ENCODE measurements at regions not wholly inside any gene's neighbourhood (a gene's known extent, or its start where the extent isn't known, plus 50 kb on each side); places are given as distances from the start of the nearest gene placed in this dataset.

DNA sequence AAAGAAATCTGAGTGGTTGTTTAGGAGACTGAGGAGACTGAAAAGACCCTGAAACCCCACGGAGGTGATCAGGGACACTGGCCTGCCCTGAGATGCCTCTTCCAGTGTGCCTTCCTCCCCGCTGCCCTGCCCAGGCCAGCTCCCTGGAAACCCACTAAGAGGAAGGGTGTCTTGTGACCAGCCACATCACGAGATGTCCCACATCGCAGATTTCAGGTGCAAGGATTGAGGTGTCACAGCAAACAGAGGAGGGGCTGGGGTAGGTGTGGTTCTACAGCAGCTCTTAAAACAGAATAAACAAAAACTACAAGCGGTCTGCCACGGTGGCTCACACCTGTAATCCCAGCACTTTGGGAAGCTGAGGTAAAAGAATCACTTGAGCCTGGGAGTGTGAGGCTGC, 184.3 kb upstream of the C14orf180 start:
- TF ChIP-seq, protein P1, sequence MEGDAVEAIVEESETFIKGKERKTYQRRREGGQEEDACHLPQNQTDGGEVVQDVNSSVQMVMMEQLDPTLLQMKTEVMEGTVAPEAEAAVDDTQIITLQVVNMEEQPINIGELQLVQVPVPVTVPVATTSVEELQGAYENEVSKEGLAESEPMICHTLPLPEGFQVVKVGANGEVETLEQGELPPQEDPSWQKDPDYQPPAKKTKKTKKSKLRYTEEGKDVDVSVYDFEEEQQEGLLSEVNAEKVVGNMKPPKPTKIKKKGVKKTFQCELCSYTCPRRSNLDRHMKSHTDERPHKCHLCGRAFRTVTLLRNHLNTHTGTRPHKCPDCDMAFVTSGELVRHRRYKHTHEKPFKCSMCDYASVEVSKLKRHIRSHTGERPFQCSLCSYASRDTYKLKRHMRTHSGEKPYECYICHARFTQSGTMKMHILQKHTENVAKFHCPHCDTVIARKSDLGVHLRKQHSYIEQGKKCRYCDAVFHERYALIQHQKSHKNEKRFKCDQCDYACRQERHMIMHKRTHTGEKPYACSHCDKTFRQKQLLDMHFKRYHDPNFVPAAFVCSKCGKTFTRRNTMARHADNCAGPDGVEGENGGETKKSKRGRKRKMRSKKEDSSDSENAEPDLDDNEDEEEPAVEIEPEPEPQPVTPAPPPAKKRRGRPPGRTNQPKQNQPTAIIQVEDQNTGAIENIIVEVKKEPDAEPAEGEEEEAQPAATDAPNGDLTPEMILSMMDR (IDR thresholded peaks at IDR 0.05), result no peak
- H3K27ac ChIP-seq, result no peak overlapping the region
- intact Hi-C loops (cut with DNase I), result loop anchor here in 1 of 10 donors (2.0 to 10.0 kb wide), 2 partner anchors 42 to 260 kb away; partner anchors contain the start of gene KIF26A
- no peak overlapping the region for H3K4me3 ChIP-seq
- no peaks in the 10 kb centered on the region for H3K36me3 ChIP-seq
- peaks cover 0 to 21% (median 7%) of the 10 kb centered on the region in 11 donors for H3K9me3 ChIP-seq
- DNase-seq (no peak), ATAC-seq (no peak)
- H3K4me1 ChIP-seq, result peaks cover 13 to 44% (median 26%) of the 10 kb centered on the region in 9 donors
- WGBS, 2 donors, result 78 to 79% methylated on average over 6 of the region's 6 CpGs
- peaks cover 0 to 5% (median 0%) of the 10 kb centered on the region in 7 donors for H3K27me3 ChIP-seq

DNA sequence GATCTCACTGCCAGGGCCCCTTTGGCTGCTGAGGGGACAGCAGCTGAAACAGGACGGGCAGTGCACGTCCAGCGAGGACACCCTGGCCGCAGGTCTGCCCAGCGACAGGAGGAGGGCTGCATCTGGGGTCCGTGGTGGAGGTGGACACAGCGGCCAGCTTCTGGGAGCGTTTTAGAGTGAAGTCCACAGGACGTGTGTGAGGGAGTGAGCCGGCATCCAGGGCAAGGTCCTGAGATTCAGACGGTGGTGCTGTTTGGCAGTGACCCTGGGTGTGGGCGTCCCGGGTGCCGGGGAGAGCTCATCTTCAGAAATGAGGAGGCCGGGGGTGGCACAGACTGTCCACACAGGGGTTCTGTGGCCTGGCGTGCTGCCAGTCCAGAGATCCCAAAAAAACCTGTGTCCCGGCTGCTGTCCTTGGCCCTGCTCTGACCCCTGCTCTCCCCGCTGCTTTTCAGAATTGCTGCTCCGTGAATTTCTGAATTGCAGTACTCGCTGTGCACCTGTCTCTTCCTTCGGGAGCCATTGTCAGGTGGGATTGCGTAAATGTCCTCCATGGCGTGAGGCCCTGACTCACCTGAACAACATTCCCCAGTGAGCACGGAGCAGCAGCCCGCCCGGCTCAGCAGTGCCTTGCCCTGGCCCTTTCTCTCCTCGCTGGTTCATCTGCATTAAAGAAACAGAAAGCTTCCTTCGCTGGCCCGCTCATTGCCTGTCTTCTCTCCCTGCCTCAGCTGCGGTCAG, 183.5 kb upstream of the C14orf180 start:
- Histone ChIP-seq H3K9me3 (peaks cover 0 to 21% (median 7%) of the 10 kb centered on the region in 11 donors), H3K4me1 (peaks cover 13 to 44% (median 26%) of the 10 kb centered on the region in 9 donors), H3K27ac (no peak overlapping the region), H3K4me3 (no peak overlapping the region), H3K36me3 (no peaks in the 10 kb centered on the region), H3K27me3 (peaks cover 0 to 5% (median 0%) of the 10 kb centered on the region in 7 donors)
- WGBS, 2 donors, result 79% methylated on average over 29 to 30 of the region's 30 CpGs
- TF ChIP-seq, protein P1 (IDR thresholded peaks at IDR 0.05), result no peak
- intact Hi-C loops (cut with DNase I), result loop anchor here in 1 of 10 donors (2.0 to 10.0 kb wide), 2 partner anchors 41 to 261 kb away; partner anchors contain the start of gene KIF26A
- ATAC-seq (no peak), DNase-seq (no peak)

DNA sequence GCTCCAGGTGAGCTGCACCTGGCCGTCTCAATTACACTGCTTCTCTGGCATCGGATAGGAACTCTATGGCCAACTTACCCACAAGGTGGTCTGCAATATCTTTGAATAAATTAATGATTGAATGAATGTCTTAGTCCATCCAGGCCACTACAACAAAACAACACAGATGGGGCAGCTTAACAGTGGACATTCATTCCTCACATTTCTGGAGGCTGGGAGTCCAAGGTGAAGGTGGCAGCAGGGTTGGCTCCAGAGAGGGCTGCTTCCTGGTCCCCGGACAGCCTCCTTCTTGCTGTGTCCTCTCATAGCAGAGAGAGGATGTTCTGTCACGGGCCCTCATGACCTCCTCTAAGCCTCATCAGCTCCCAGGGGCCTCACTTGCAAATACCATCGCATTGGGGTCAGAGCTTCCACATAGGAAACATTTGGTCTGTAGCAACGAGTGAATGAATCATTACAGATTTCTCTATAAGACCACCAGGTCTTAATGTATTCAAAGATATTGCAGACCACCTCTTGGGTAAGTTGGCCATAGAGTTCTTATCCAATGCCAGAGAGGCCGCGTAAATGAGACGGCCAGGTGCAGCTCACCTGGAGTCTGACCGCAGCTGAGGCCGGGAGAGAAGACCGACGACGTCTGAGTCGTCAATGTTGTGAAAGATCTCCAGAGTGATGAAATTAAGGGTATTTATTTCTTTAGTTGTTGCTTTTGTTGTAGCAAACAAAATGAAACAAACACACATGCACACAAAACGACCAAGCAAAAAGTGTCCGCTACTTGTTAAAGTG, 182.7 kb upstream of the C14orf180 start:
- 83 to 86% methylated on average over 17 of the region's 17 CpGs for WGBS, 2 donors
- no peak for ATAC-seq

More for the DNA sequence above, 182.7 kb upstream of the C14orf180 start:
- Histone ChIP-seq H3K4me1 (peaks cover 13 to 44% (median 26%) of the 10 kb centered on the region in 9 donors), H3K36me3 (no peaks in the 10 kb centered on the region), H3K9me3 (peaks cover 0 to 21% (median 7%) of the 10 kb centered on the region in 11 donors), H3K27me3 (peaks cover 0 to 5% (median 0%) of the 10 kb centered on the region in 7 donors), H3K27ac (no peak overlapping the region), H3K4me3 (no peak overlapping the region)
- intact Hi-C loops (cut with DNase I), result loop anchor here in 1 of 10 donors (10.0 kb wide), 1 partner anchor 262 kb away; the partner anchor contains the start of gene KIF26A
- TF ChIP-seq, protein P1 (IDR thresholded peaks at IDR 0.05), result no peak
- no peak for DNase-seq

Data from heart right ventricle (tissue), 16 donors.